ENCODE measurements at regions not wholly inside any gene's neighbourhood (a gene's known extent, or its start where the extent isn't known, plus 50 kb on each side); places are given as distances from the start of the nearest gene placed in this dataset.

GRCh38 chr1:67491280-67491679 is 61.1 kb upstream of the SERBP1 start:
- no CpG with 5 or more reads among the region's 3 CpGs for WGBS, 2 donors (ENCODE audit: extremely low coverage in 2 of 2, insufficient read length in 2 of 2, insufficient replicate concordance in 1 of 2)
- no peak overlapping the region for H3K4me2 ChIP-seq (ENCODE audit: insufficient read depth, low read length, poor library complexity, severe bottlenecking)
- H2BK120ac ChIP-seq (ENCODE audit: low read depth, low read length), result no peak overlapping the region
- H3K18ac ChIP-seq (ENCODE audit: low read length), result no peak overlapping the region
- H3K4ac ChIP-seq (ENCODE audit: low read length), result no peak overlapping the region
- no peak overlapping the region for H2BK5ac ChIP-seq (ENCODE audit: low read length)
- no peak overlapping the region for H2BK15ac ChIP-seq (ENCODE audit: low read length)
- H3K4me1 ChIP-seq (ENCODE audit: control insufficient read depth in 2 of 2, insufficient read depth in 1 of 2, low read depth in 1 of 2, low read length in 2 of 2), result no peaks in the 10 kb centered on the region
- DNase-seq (ENCODE audit: low spot score), result no peak
- H2AK5ac ChIP-seq (ENCODE audit: low read depth, low read length), result no peak overlapping the region
- H3K27ac ChIP-seq (replicated peaks; ENCODE audit: low read length), result no peak overlapping the region
- no peaks in the 10 kb centered on the region for H3K79me1 ChIP-seq (ENCODE audit: low read depth, low read length)
- no peaks in the 10 kb centered on the region for H3K9me3 ChIP-seq (replicated peaks in 1 of 2; ENCODE audit: control insufficient read depth in 2 of 2, insufficient read depth in 1 of 2, low read depth in 1 of 2, low read length in 2 of 2)
- H3K4me3 ChIP-seq (ENCODE audit: low read length in 2 of 2), result no peak overlapping the region
- no peak overlapping the region for H2AFZ ChIP-seq (ENCODE audit: low read length)
- no peak overlapping the region for H3K9ac ChIP-seq (ENCODE audit: low read depth, low read length, poor library complexity)
- H4K91ac ChIP-seq (ENCODE audit: low read depth, low read length, poor library complexity), result no peak overlapping the region
- no peak overlapping the region for H3K23ac ChIP-seq (ENCODE audit: low read depth, low read length, poor library complexity)
- H3K14ac ChIP-seq (ENCODE audit: low read length), result no peak overlapping the region
- H3K36me3 ChIP-seq (replicated peaks in 1 of 2; ENCODE audit: control insufficient read depth in 2 of 2, insufficient read depth in 2 of 2, low read length in 2 of 2), result no peaks in the 10 kb centered on the region
- H4K8ac ChIP-seq (ENCODE audit: low read depth, low read length), result no peak overlapping the region
- H3K27me3 ChIP-seq (ENCODE audit: control insufficient read depth in 3 of 3, insufficient read depth in 3 of 3, low read depth in 1 of 3, low read length in 3 of 3), result peaks cover 0 to 5% (median 0%) of the 10 kb centered on the region in 3 experiments
- no peak overlapping the region for H2BK12ac ChIP-seq (ENCODE audit: low read length)

GRCh38 chr1:67493148-67493547 is 62.9 kb upstream of the SERBP1 start:
- H2BK12ac ChIP-seq (ENCODE audit: low read length), result no peak overlapping the region
- H3K14ac ChIP-seq (ENCODE audit: low read length), result no peak overlapping the region
- H4K91ac ChIP-seq (ENCODE audit: low read depth, low read length, poor library complexity), result no peak overlapping the region
- H3K9me3 ChIP-seq (replicated peaks in 1 of 2; ENCODE audit: control insufficient read depth in 2 of 2, insufficient read depth in 1 of 2, low read depth in 1 of 2, low read length in 2 of 2), result no peaks in the 10 kb centered on the region
- H3K18ac ChIP-seq (ENCODE audit: low read length), result no peak overlapping the region
- WGBS, 2 donors (ENCODE audit: extremely low coverage in 2 of 2, insufficient read length in 2 of 2, insufficient replicate concordance in 1 of 2), result no CpG with 5 or more reads among the region's 2 CpGs
- no peak overlapping the region for H4K8ac ChIP-seq (ENCODE audit: low read depth, low read length)
- no peak overlapping the region for H3K4me3 ChIP-seq (ENCODE audit: low read length in 2 of 2)
- H2BK5ac ChIP-seq (ENCODE audit: low read length), result no peak overlapping the region
- no peaks in the 10 kb centered on the region for H3K27me3 ChIP-seq (ENCODE audit: control insufficient read depth in 3 of 3, insufficient read depth in 3 of 3, low read depth in 1 of 3, low read length in 3 of 3)
- no peak overlapping the region for H3K27ac ChIP-seq (replicated peaks; ENCODE audit: low read length)
- H3K36me3 ChIP-seq (replicated peaks in 1 of 2; ENCODE audit: control insufficient read depth in 2 of 2, insufficient read depth in 2 of 2, low read length in 2 of 2), result no peaks in the 10 kb centered on the region
- H3K4me1 ChIP-seq (ENCODE audit: control insufficient read depth in 2 of 2, insufficient read depth in 1 of 2, low read depth in 1 of 2, low read length in 2 of 2), result no peaks in the 10 kb centered on the region
- H3K79me1 ChIP-seq (ENCODE audit: low read depth, low read length), result no peaks in the 10 kb centered on the region
- no peak overlapping the region for H3K23ac ChIP-seq (ENCODE audit: low read depth, low read length, poor library complexity)
- no peak overlapping the region for H2AFZ ChIP-seq (ENCODE audit: low read length)
- DNase-seq (ENCODE audit: low spot score), result no peak
- no peak overlapping the region for H3K9ac ChIP-seq (ENCODE audit: low read depth, low read length, poor library complexity)
- no peak overlapping the region for H2BK15ac ChIP-seq (ENCODE audit: low read length)
- no peak overlapping the region for H2BK120ac ChIP-seq (ENCODE audit: low read depth, low read length)
- H3K4ac ChIP-seq (ENCODE audit: low read length), result no peak overlapping the region
- H3K4me2 ChIP-seq (ENCODE audit: insufficient read depth, low read length, poor library complexity, severe bottlenecking), result no peak overlapping the region
- no peak overlapping the region for H2AK5ac ChIP-seq (ENCODE audit: low read depth, low read length)

- H2BK12ac ChIP-seq (ENCODE audit: low read length), result no peak overlapping the region
- H2AK5ac ChIP-seq (ENCODE audit: low read depth, low read length), result no peak overlapping the region
- H3K9me3 ChIP-seq (replicated peaks in 1 of 2; ENCODE audit: control insufficient read depth in 2 of 2, insufficient read depth in 1 of 2, low read depth in 1 of 2, low read length in 2 of 2), result no peaks in the 10 kb centered on the region
- no peaks in the 10 kb centered on the region for H3K4me1 ChIP-seq (ENCODE audit: control insufficient read depth in 2 of 2, insufficient read depth in 1 of 2, low read depth in 1 of 2, low read length in 2 of 2)
- no peak overlapping the region for H2BK5ac ChIP-seq (ENCODE audit: low read length)
- WGBS, 2 donors (ENCODE audit: extremely low coverage in 2 of 2, insufficient read length in 2 of 2, insufficient replicate concordance in 1 of 2), result no CpG with 5 or more reads among the region's 6 CpGs
- H3K14ac ChIP-seq (ENCODE audit: low read length), result no peak overlapping the region
- H4K8ac ChIP-seq (ENCODE audit: low read depth, low read length), result no peak overlapping the region
- no peak overlapping the region for H3K9ac ChIP-seq (ENCODE audit: low read depth, low read length, poor library complexity)
- H2AFZ ChIP-seq (ENCODE audit: low read length), result no peak overlapping the region
- no peaks in the 10 kb centered on the region for H3K27me3 ChIP-seq (ENCODE audit: control insufficient read depth in 3 of 3, insufficient read depth in 3 of 3, low read depth in 1 of 3, low read length in 3 of 3)
- H2BK15ac ChIP-seq (ENCODE audit: low read length), result no peak overlapping the region
- no peak overlapping the region for H3K4ac ChIP-seq (ENCODE audit: low read length)
- H2BK120ac ChIP-seq (ENCODE audit: low read depth, low read length), result no peak overlapping the region
- H3K27ac ChIP-seq (replicated peaks; ENCODE audit: low read length), result no peak overlapping the region
- no peak overlapping the region for H3K18ac ChIP-seq (ENCODE audit: low read length)
- no peak overlapping the region for H4K91ac ChIP-seq (ENCODE audit: low read depth, low read length, poor library complexity)
- no peaks in the 10 kb centered on the region for H3K36me3 ChIP-seq (replicated peaks in 1 of 2; ENCODE audit: control insufficient read depth in 2 of 2, insufficient read depth in 2 of 2, low read length in 2 of 2)
- H3K4me2 ChIP-seq (ENCODE audit: insufficient read depth, low read length, poor library complexity, severe bottlenecking), result no peak overlapping the region
- no peak overlapping the region for H3K4me3 ChIP-seq (ENCODE audit: low read length in 2 of 2)
- DNase-seq (ENCODE audit: low spot score), result no peak
- H3K79me1 ChIP-seq (ENCODE audit: low read depth, low read length), result no peaks in the 10 kb centered on the region
- no peak overlapping the region for H3K23ac ChIP-seq (ENCODE audit: low read depth, low read length, poor library complexity)
Measured at GRCh38 chr1:67495327-67495726, 65.1 kb upstream of the SERBP1 start.

GRCh38 chr1:67496329-67496728 is 66.1 kb upstream of the SERBP1 start:
- WGBS, 2 donors (ENCODE audit: extremely low coverage in 2 of 2, insufficient read length in 2 of 2, insufficient replicate concordance in 1 of 2), result no CpG with 5 or more reads among the region's 9 CpGs
- no peak overlapping the region for H3K4ac ChIP-seq (ENCODE audit: low read length)

More at GRCh38 chr1:67496329-67496728, 66.1 kb upstream of the SERBP1 start:
- Histone ChIP-seq H2BK12ac (ENCODE audit: low read length) (no peak overlapping the region), H4K8ac (ENCODE audit: low read depth, low read length) (no peak overlapping the region), H2BK15ac (ENCODE audit: low read length) (no peak overlapping the region), H3K9me3 (replicated peaks in 1 of 2; ENCODE audit: control insufficient read depth in 2 of 2, insufficient read depth in 1 of 2, low read depth in 1 of 2, low read length in 2 of 2) (no peaks in the 10 kb centered on the region), H4K91ac (ENCODE audit: low read depth, low read length, poor library complexity) (no peak overlapping the region), H3K4me2 (ENCODE audit: insufficient read depth, low read length, poor library complexity, severe bottlenecking) (no peak overlapping the region), H3K9ac (ENCODE audit: low read depth, low read length, poor library complexity) (no peak overlapping the region), H3K27ac (replicated peaks; ENCODE audit: low read length) (no peak overlapping the region), H3K4me1 (ENCODE audit: control insufficient read depth in 2 of 2, insufficient read depth in 1 of 2, low read depth in 1 of 2, low read length in 2 of 2) (no peaks in the 10 kb centered on the region), H2BK120ac (ENCODE audit: low read depth, low read length) (no peak overlapping the region), H3K79me1 (ENCODE audit: low read depth, low read length) (no peaks in the 10 kb centered on the region), H2AK5ac (ENCODE audit: low read depth, low read length) (no peak overlapping the region), H2BK5ac (ENCODE audit: low read length) (no peak overlapping the region), H3K14ac (ENCODE audit: low read length) (no peak overlapping the region), H3K18ac (ENCODE audit: low read length) (no peak overlapping the region), H3K23ac (ENCODE audit: low read depth, low read length, poor library complexity) (no peak overlapping the region), H3K27me3 (ENCODE audit: control insufficient read depth in 3 of 3, insufficient read depth in 3 of 3, low read depth in 1 of 3, low read length in 3 of 3) (no peaks in the 10 kb centered on the region), H3K36me3 (replicated peaks in 1 of 2; ENCODE audit: control insufficient read depth in 2 of 2, insufficient read depth in 2 of 2, low read length in 2 of 2) (no peaks in the 10 kb centered on the region), H3K4me3 (ENCODE audit: low read length in 2 of 2) (no peak overlapping the region), H2AFZ (ENCODE audit: low read length) (no peak overlapping the region)
- no peak for DNase-seq (ENCODE audit: low spot score)

Data from neuronal stem cell (in vitro differentiated cells).